Spleen (tissue), 7 donors: ENCODE measurements at regions not wholly inside any gene's neighbourhood (a gene's known extent, or its start where the extent isn't known, plus 50 kb on each side); places are given as distances from the start of the nearest gene placed in this dataset.

Experiments used
- CTCF ChIP-seq, 11 experiments: fragments of 200-600 bp in 7 of 11; fragments of 450-650 bp in 4 of 11; sonication (generic) in 4 of 11; IDR thresholded peaks in 8 of 11; conservative IDR thresholded peaks in 3 of 11; 1 replicate in 7 of 11; 2 replicates in 4 of 11; pipeline versions ENCODE4 v1.4.0 to v1.8.0; 2016 to 2021; ENCODE audit warnings: antibody characterized with exemption in 11 of 11, inconsistent platforms in 4 of 11, mild to moderate bottlenecking in 1 of 11
- POLR2A ChIP-seq, 3 donors: fragments of 450-650 bp; IDR thresholded peaks; one replicate each; pipeline ENCODE4 v1.5.1; 2017; ENCODE audit warnings: antibody characterized with exemption in 3 of 3, mild to moderate bottlenecking in 1 of 3
- POLR2AphosphoS5 ChIP-seq, 3 donors: sonication (generic); formaldehyde crosslinking; IDR thresholded peaks; one replicate each; pipeline ENCODE4 v1.5.1; 2017; ENCODE audit warnings: antibody characterized with exemption in 3 of 3
- donor health status: DM: no; HTN: no; CAD: no; lungs with moderate emphysema.
- donor health status: DM: no; HTN: no; CAD: no.
- donor health status: DM: no; HTN: no; CAD: no.

- TF ChIP-seq CTCF (IDR thresholded peaks at IDR 0.05 in 8 of 11, conservative IDR thresholded peaks at IDR 0.05 in 3 of 11) (no peak), POLR2AphosphoS5 (IDR thresholded peaks at IDR 0.05) (no peak), POLR2A (IDR thresholded peaks at IDR 0.05) (no peak)
Measured at GRCh38 chr9:108530141-108530540, 325.6 kb downstream of the ACTL7B start.
